DND-41 (cell line): ENCODE measurements at regions not wholly inside any gene's neighbourhood (a gene's known extent, or its start where the extent isn't known, plus 50 kb on each side); places are given as distances from the start of the nearest gene placed in this dataset.

Experiments used
- ATAC-seq: fragments of 200-7000 bp; cut with Tn5 transposase; 3 replicates; pipeline ENCODE4 v1.9.1; 2021; ENCODE audit warnings: low read depth; ENCODE audit not compliant: insufficient read depth
- DNase-seq: peaks from one replicate; pipeline ENCODE4 v3.0.0-alpha.2; 2020
- H2AFZ ChIP-seq: 2 replicates; pipeline ENCODE4 v1.6.0; 2012; ENCODE audit warnings: low read depth, low read length
- H3K27ac ChIP-seq: 2 replicates; pipeline ENCODE4 v1.5.1; 2012; ENCODE audit warnings: low read length, inconsistent platforms
- H3K27me3 ChIP-seq: fragments of 200-600 bp; sonication (generic); 2 replicates; pipeline ENCODE4 v1.6.0; 2012; ENCODE audit warnings: low read length, mild to moderate bottlenecking, inconsistent platforms; ENCODE audit not compliant: insufficient read depth, poor library complexity
- H3K36me3 ChIP-seq: 2 replicates; pipeline ENCODE4 v1.5.1; 2012; ENCODE audit warnings: low read length, inconsistent platforms; ENCODE audit not compliant: insufficient read depth
- H3K4me1 ChIP-seq: 2 replicates; pipeline ENCODE4 v1.5.1; 2012; ENCODE audit warnings: mild to moderate bottlenecking, low read length; ENCODE audit not compliant: insufficient read depth
- H3K4me2 ChIP-seq: 2 replicates; pipeline ENCODE4 v1.6.0; 2012; ENCODE audit warnings: mild to moderate bottlenecking, moderate library complexity, low read length, inconsistent platforms; ENCODE audit not compliant: insufficient read depth
- H3K4me3 ChIP-seq, 2 experiments: fragments of 200-600 bp in 1 of 2; shearing (Covaris generic) in 1 of 2; 2 replicates each; pipeline ENCODE4 v1.5.1; 2012 to 2016; ENCODE audit warnings: inconsistent platforms in 2 of 2, low read length in 2 of 2, mild to moderate bottlenecking in 2 of 2, low read depth in 1 of 2, moderate library complexity in 1 of 2
- H3K79me2 ChIP-seq: 2 replicates; pipeline ENCODE4 v1.6.0; 2012; ENCODE audit warnings: low read length, inconsistent platforms; ENCODE audit not compliant: insufficient read depth
- H3K9ac ChIP-seq: 2 replicates; pipeline ENCODE4 v1.6.0; 2012; ENCODE audit warnings: low read depth, mild to moderate bottlenecking, inconsistent platforms, low read length, moderate library complexity
- H3K9me3 ChIP-seq: 2 replicates; pipeline ENCODE4 v1.5.1; 2012; ENCODE audit warnings: low read length, moderate library complexity, mild to moderate bottlenecking, inconsistent platforms; ENCODE audit not compliant: insufficient read depth, severe bottlenecking
- H4K20me1 ChIP-seq: 2 replicates; pipeline ENCODE4 v1.6.0; 2012; ENCODE audit warnings: low read length; ENCODE audit not compliant: insufficient read depth
- EZH2 ChIP-seq: IDR thresholded peaks from 3 replicates; pipeline ENCODE4 v1.6.1; 2012; ENCODE audit warnings: borderline replicate concordance, low read depth, mild to moderate bottlenecking, moderate library complexity, low read length, inconsistent platforms; ENCODE audit not compliant: severe bottlenecking
- TF ChIP-seq, protein P1 (sequence below): IDR thresholded peaks from 2 replicates; pipeline ENCODE4 v1.5.1; 2012; ENCODE audit warnings: borderline replicate concordance, low read length, moderate library complexity, mild to moderate bottlenecking; ENCODE audit not compliant: poor library complexity, severe bottlenecking; ENCODE audit errors: extremely low read depth

- Histone ChIP-seq H2AFZ (no peak overlapping the region), H3K27me3 (no peaks in the 10 kb centered on the region), H3K79me2 (no peaks in the 10 kb centered on the region), H3K4me3 (no peak overlapping the region), H3K27ac (no peak overlapping the region), H3K4me1 (no peaks in the 10 kb centered on the region), H3K9ac (no peak overlapping the region), H3K4me2 (no peak overlapping the region), H4K20me1 (no peaks in the 10 kb centered on the region), H3K36me3 (no peaks in the 10 kb centered on the region), H3K9me3 (no peaks in the 10 kb centered on the region)
- TF ChIP-seq, protein P1, sequence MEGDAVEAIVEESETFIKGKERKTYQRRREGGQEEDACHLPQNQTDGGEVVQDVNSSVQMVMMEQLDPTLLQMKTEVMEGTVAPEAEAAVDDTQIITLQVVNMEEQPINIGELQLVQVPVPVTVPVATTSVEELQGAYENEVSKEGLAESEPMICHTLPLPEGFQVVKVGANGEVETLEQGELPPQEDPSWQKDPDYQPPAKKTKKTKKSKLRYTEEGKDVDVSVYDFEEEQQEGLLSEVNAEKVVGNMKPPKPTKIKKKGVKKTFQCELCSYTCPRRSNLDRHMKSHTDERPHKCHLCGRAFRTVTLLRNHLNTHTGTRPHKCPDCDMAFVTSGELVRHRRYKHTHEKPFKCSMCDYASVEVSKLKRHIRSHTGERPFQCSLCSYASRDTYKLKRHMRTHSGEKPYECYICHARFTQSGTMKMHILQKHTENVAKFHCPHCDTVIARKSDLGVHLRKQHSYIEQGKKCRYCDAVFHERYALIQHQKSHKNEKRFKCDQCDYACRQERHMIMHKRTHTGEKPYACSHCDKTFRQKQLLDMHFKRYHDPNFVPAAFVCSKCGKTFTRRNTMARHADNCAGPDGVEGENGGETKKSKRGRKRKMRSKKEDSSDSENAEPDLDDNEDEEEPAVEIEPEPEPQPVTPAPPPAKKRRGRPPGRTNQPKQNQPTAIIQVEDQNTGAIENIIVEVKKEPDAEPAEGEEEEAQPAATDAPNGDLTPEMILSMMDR: no peak
- TF ChIP-seq EZH2: no peak
- DNase-seq (no peak), ATAC-seq (no peak)
Measured at GRCh38 chr5:54854883-54855581, 130.4 kb downstream of the ESM1 start.

GRCh38 chr5:54852007-54852406 is 133.4 kb downstream of the ESM1 start:
- Histone ChIP-seq H3K4me3 (no peak overlapping the region), H3K79me2 (no peaks in the 10 kb centered on the region), H2AFZ (no peak overlapping the region), H3K4me1 (no peaks in the 10 kb centered on the region), H3K9ac (no peak overlapping the region), H3K9me3 (no peaks in the 10 kb centered on the region), H3K27me3 (no peaks in the 10 kb centered on the region), H3K4me2 (no peak overlapping the region), H3K27ac (no peak overlapping the region), H4K20me1 (no peaks in the 10 kb centered on the region), H3K36me3 (no peaks in the 10 kb centered on the region)
- ATAC-seq (no peak), DNase-seq (no peak)
- no peak for TF ChIP-seq EZH2
- TF ChIP-seq, protein P1: peak; percentile 35

- H3K4me2 ChIP-seq: no peak overlapping the region
- no peaks in the 10 kb centered on the region for H3K4me1 ChIP-seq
Measured at GRCh38 chr5:54851449-54851848, 133.9 kb downstream of the ESM1 start.

More at GRCh38 chr5:54851449-54851848, 133.9 kb downstream of the ESM1 start:
- Histone ChIP-seq H3K27me3 (no peaks in the 10 kb centered on the region), H3K36me3 (no peaks in the 10 kb centered on the region), H3K9me3 (no peaks in the 10 kb centered on the region), H3K4me3 (no peak overlapping the region), H4K20me1 (no peaks in the 10 kb centered on the region), H2AFZ (no peak overlapping the region), H3K9ac (no peak overlapping the region), H3K27ac (no peak overlapping the region), H3K79me2 (no peaks in the 10 kb centered on the region)
- ATAC-seq: no peak
- no peak for DNase-seq
- TF ChIP-seq, protein P1: no peak
- TF ChIP-seq EZH2: no peak
